H9 (cell line): ENCODE measurements at regions not wholly inside any gene's neighbourhood (a gene's known extent, or its start where the extent isn't known, plus 50 kb on each side); places are given as distances from the start of the nearest gene placed in this dataset.

Experiments used
- DNase-seq: peaks from one replicate; pipeline ENCODE4 v3.0.0-alpha.2; 2017
- H2AFZ ChIP-seq: one replicate; pipeline ENCODE4 v1.6.1; 2013; ENCODE audit warnings: mild to moderate bottlenecking, low read length, control low read depth, moderate library complexity
- H2AK5ac ChIP-seq: 2 replicates; pipeline ENCODE4 v1.6.1; 2013; ENCODE audit warnings: low read length, control low read depth, mixed read lengths; ENCODE audit not compliant: insufficient read length
- H2BK120ac ChIP-seq: one replicate; pipeline ENCODE4 v1.6.1; 2013; ENCODE audit warnings: low read depth, mild to moderate bottlenecking, low read length, control low read depth, inconsistent platforms; ENCODE audit not compliant: poor library complexity, severe bottlenecking
- H2BK12ac ChIP-seq: 2 replicates; pipeline ENCODE4 v1.6.1; 2013; ENCODE audit warnings: low read length, control low read depth, mixed read lengths, low read depth; ENCODE audit not compliant: insufficient read length
- H2BK15ac ChIP-seq: 2 replicates; pipeline ENCODE4 v1.6.1; 2013; ENCODE audit warnings: low read depth, low read length, control low read depth
- H2BK20ac ChIP-seq: one replicate; pipeline ENCODE4 v1.6.1; 2013; ENCODE audit warnings: low read depth, mild to moderate bottlenecking, low read length, control low read depth, inconsistent platforms; ENCODE audit not compliant: poor library complexity, severe bottlenecking
- H2BK5ac ChIP-seq: 2 replicates; pipeline ENCODE4 v1.6.1; 2013; ENCODE audit warnings: low read length, control low read depth, mixed read lengths; ENCODE audit not compliant: insufficient read length
- H3K14ac ChIP-seq: 2 replicates; pipeline ENCODE4 v1.6.1; 2013; ENCODE audit warnings: low read length, control low read depth; ENCODE audit not compliant: insufficient read depth
- H3K18ac ChIP-seq: 2 replicates; pipeline ENCODE4 v1.6.1; 2013; ENCODE audit warnings: low read depth, mild to moderate bottlenecking, mixed read lengths, low read length, control low read depth; ENCODE audit not compliant: insufficient read length
- H3K23ac ChIP-seq: 2 replicates; pipeline ENCODE4 v1.6.1; 2013; ENCODE audit warnings: low read length, control low read depth, mixed read lengths, low read depth; ENCODE audit not compliant: insufficient read length
- H3K23me2 ChIP-seq: 2 replicates; pipeline ENCODE4 v1.6.1; 2013; ENCODE audit warnings: low read depth, mild to moderate bottlenecking, mixed read lengths, low read length, control low read depth; ENCODE audit not compliant: insufficient read length, poor library complexity, severe bottlenecking
- H3K27ac ChIP-seq: 2 replicates; pipeline ENCODE4 v1.5.1; 2013; ENCODE audit warnings: low read length, control low read depth, mixed read lengths, low read depth; ENCODE audit not compliant: insufficient read length
- H3K27me3 ChIP-seq: 2 replicates; pipeline ENCODE4 v1.6.1; 2013; ENCODE audit warnings: low read length, control low read depth, inconsistent platforms; ENCODE audit not compliant: insufficient read depth
- H3K4ac ChIP-seq: 2 replicates; pipeline ENCODE4 v1.6.1; 2013; ENCODE audit warnings: low read depth, mild to moderate bottlenecking, control low read depth, inconsistent platforms, low read length, moderate library complexity
- H3K4me1 ChIP-seq: 2 replicates; pipeline ENCODE4 v1.6.1; 2013; ENCODE audit warnings: low read length, control low read depth, inconsistent platforms; ENCODE audit not compliant: insufficient read depth
- H3K4me2 ChIP-seq: 2 replicates; pipeline ENCODE4 v1.6.1; 2013; ENCODE audit warnings: low read length, control low read depth, mixed read lengths; ENCODE audit not compliant: insufficient read length, insufficient read depth
- H3K56ac ChIP-seq: 2 replicates; pipeline ENCODE4 v1.6.1; 2013; ENCODE audit warnings: low read depth, mild to moderate bottlenecking, mixed read lengths, low read length, control low read depth; ENCODE audit not compliant: insufficient read length
- H3K79me1 ChIP-seq: 2 replicates; pipeline ENCODE4 v1.6.1; 2013; ENCODE audit warnings: low read depth, mild to moderate bottlenecking, moderate library complexity, low read length, control low read depth, inconsistent platforms; ENCODE audit not compliant: insufficient read depth, poor library complexity, severe bottlenecking
- H3K79me2 ChIP-seq: 2 replicates; pipeline ENCODE4 v1.6.1; 2013; ENCODE audit warnings: low read length, control low read depth, inconsistent platforms; ENCODE audit not compliant: insufficient read depth
- H3K9ac ChIP-seq: 2 replicates; pipeline ENCODE4 v1.6.1; 2013; ENCODE audit warnings: low read length, control low read depth, mixed read lengths; ENCODE audit not compliant: insufficient read length; ENCODE audit errors: extremely low read depth
- H3K9me3 ChIP-seq: one replicate; pipeline ENCODE4 v1.6.1; 2013; ENCODE audit warnings: low read depth, low read length, inconsistent platforms; ENCODE audit not compliant: control insufficient read depth
- H3T11ph ChIP-seq: one replicate; pipeline ENCODE4 v1.6.1; 2013; ENCODE audit warnings: mild to moderate bottlenecking, low read length, control low read depth, inconsistent platforms
- H4K20me1 ChIP-seq: one replicate; pipeline ENCODE4 v1.6.1; 2013; ENCODE audit not compliant: control insufficient read depth, insufficient read length, insufficient read depth
- H4K5ac ChIP-seq: 2 replicates; pipeline ENCODE4 v1.6.1; 2013; ENCODE audit warnings: low read depth, mild to moderate bottlenecking, mixed read lengths, low read length, control low read depth; ENCODE audit not compliant: insufficient read length
- H4K8ac ChIP-seq: replicated peaks from 2 replicates; pipeline ENCODE4 v1.6.1; 2013; ENCODE audit warnings: low read length, control low read depth, mixed read lengths, low read depth; ENCODE audit not compliant: insufficient read length
- H4K91ac ChIP-seq: 2 replicates; pipeline ENCODE4 v1.6.1; 2013; ENCODE audit warnings: low read depth, mild to moderate bottlenecking, moderate library complexity, mixed read lengths, low read length, control low read depth; ENCODE audit not compliant: insufficient read length
- H3K27ac Mint-ChIP-seq, 3 experiments: 2 replicates in 2 of 3; 3 replicates in 1 of 3; pipeline ENCODE4 v1.8.0; 2020 to 2021; ENCODE audit warnings: mixed read lengths in 3 of 3, mild to moderate bottlenecking in 1 of 3, moderate library complexity in 1 of 3
- H3K27me3 Mint-ChIP-seq: 2 replicates; pipeline ENCODE4 v1.8.0; 2021; ENCODE audit warnings: low read depth, mild to moderate bottlenecking, moderate library complexity, mixed read lengths
- H3K36me3 Mint-ChIP-seq, 3 experiments: 2 replicates in 2 of 3; 3 replicates in 1 of 3; pipeline ENCODE4 v1.8.0; 2020 to 2021; ENCODE audit warnings: low read depth in 3 of 3, mixed read lengths in 3 of 3; ENCODE audit not compliant: insufficient read depth in 1 of 3
- H3K4me1 Mint-ChIP-seq, 2 experiments: 2 replicates each; pipeline ENCODE4 v1.8.0; 2020; ENCODE audit warnings: mixed read lengths in 2 of 2
- H3K4me3 Mint-ChIP-seq, 2 experiments: 2 replicates in 1 of 2; 3 replicates in 1 of 2; pipeline ENCODE4 v1.8.0; 2020 to 2021; ENCODE audit warnings: mild to moderate bottlenecking in 2 of 2, mixed read lengths in 2 of 2, moderate library complexity in 1 of 2
- H3K9me3 Mint-ChIP-seq, 2 experiments: 2 replicates in 1 of 2; 3 replicates in 1 of 2; pipeline ENCODE4 v1.8.0; 2020; ENCODE audit warnings: mild to moderate bottlenecking in 2 of 2, mixed read lengths in 2 of 2, moderate library complexity in 1 of 2
- CTCF ChIP-seq: fragments of 200-600 bp; sonication (generic); conservative IDR thresholded peaks from 3 replicates; pipeline ENCODE4 v1.8.0; 2021; ENCODE audit warnings: antibody characterized with exemption, mild to moderate bottlenecking
- WGBS: extraction: QIAGEN DNeasy Blood & Tissue Kit; methylation state at CpG from one replicate; pipeline ENCODE4 v1.1.7; 2013; ENCODE audit warnings: missing lambda C conversion rate, low lambda C conversion rate, mixed read lengths; ENCODE audit not compliant: insufficient read length; ENCODE audit errors: extremely low coverage; 5-methylcytosine and 5-hydroxymethylcytosine counted together

- no peaks in the 10 kb centered on the region for H3K27me3 ChIP-seq
- H4K5ac ChIP-seq: no peak overlapping the region
- H3K4me1 ChIP-seq: no peaks in the 10 kb centered on the region
- no peaks in the 10 kb centered on the region for H4K20me1 ChIP-seq
- no peak overlapping the region for H2BK5ac ChIP-seq
- Mint-ChIP-seq H3K9me3 (peaks cover 4 to 23% of the 10 kb centered on the region in 2 experiments; a peak in 3 of 5 replicates), H3K4me3 (no peak overlapping the region), H3K27me3 (peaks cover 12% of the 10 kb centered on the region), H3K4me1 (peaks cover 0 to 2% of the 10 kb centered on the region in 2 experiments; a peak in 2 of 4 replicates), H3K27ac (no peak overlapping the region), H3K36me3 (peaks cover 0 to 4% (median 0%) of the 10 kb centered on the region in 3 experiments; a peak in 1 of 7 replicates)
- no peaks in the 10 kb centered on the region for H3K9me3 ChIP-seq
- H2BK12ac ChIP-seq: no peak overlapping the region
- no peak overlapping the region for H3K9ac ChIP-seq
- no peaks in the 10 kb centered on the region for H3K79me1 ChIP-seq
- H2BK15ac ChIP-seq: no peak overlapping the region
- WGBS: no CpG with 5 or more reads among the region's 4 CpGs
- no peak overlapping the region for H3K23ac ChIP-seq
- no peak overlapping the region for H4K91ac ChIP-seq
- H3K4me2 ChIP-seq: no peak overlapping the region
- no peaks in the 10 kb centered on the region for H3K23me2 ChIP-seq
- H3K4ac ChIP-seq: no peak overlapping the region
- no peak overlapping the region for H4K8ac ChIP-seq
- no peak overlapping the region for H2AFZ ChIP-seq
- no peak overlapping the region for H2BK20ac ChIP-seq
- TF ChIP-seq CTCF: no peak
- no peak overlapping the region for H2BK120ac ChIP-seq
- no peak overlapping the region for H3K14ac ChIP-seq
- no peak overlapping the region for H2AK5ac ChIP-seq
- no peak overlapping the region for H3K18ac ChIP-seq
- no peak overlapping the region for H3K56ac ChIP-seq
- H3K27ac ChIP-seq: no peak overlapping the region
- H3T11ph ChIP-seq: no peak overlapping the region
- DNase-seq: no peak
- no peaks in the 10 kb centered on the region for H3K79me2 ChIP-seq
Observed at GRCh38 chrX:130529531-130529930, 127.7 kb downstream of the RBMX2 start.
